A549 (cell line): ENCODE measurements at regions not wholly inside any gene's neighbourhood (a gene's known extent, or its start where the extent isn't known, plus 50 kb on each side); places are given as distances from the start of the nearest gene placed in this dataset.

Experiments
- BHLHE40 ChIP-seq: IDR thresholded peaks from 2 replicates; pipeline ENCODE4 v1.6.1; 2012; ENCODE audit warnings: low read depth, low read length, inconsistent platforms
- CBX2 ChIP-seq: fragments of 200-600 bp; sonication (generic); IDR thresholded peaks from 2 replicates; pipeline ENCODE4 v1.6.1; 2016; ENCODE audit warnings: low read depth, mild to moderate bottlenecking, borderline replicate concordance
- CHD4 ChIP-seq: fragments of 200-600 bp; sonication (generic); IDR thresholded peaks from 2 replicates; pipeline ENCODE4 v1.6.1; 2016; ENCODE audit warnings: antibody characterized with exemption, mild to moderate bottlenecking, borderline replicate concordance
- CTCF ChIP-seq: fragments of >200 bp; sonication (Bioruptor Twin); formaldehyde crosslinking; IDR thresholded peaks from 3 replicates; pipeline ENCODE4 v1.5.1; 2016
- EP300 ChIP-seq, 2 experiments: fragments of >200 bp; sonication (Bioruptor Twin); formaldehyde crosslinking; IDR thresholded peaks; 2 replicates in 1 of 2; 3 replicates in 1 of 2; pipeline ENCODE4 v1.6.1; 2016 to 2017
- ESRRA ChIP-seq: fragments of 150-350 bp; IDR thresholded peaks from 2 replicates; pipeline ENCODE4 v1.6.1; 2014; ENCODE audit warnings: mild to moderate bottlenecking, low read length, borderline replicate concordance
- HMGXB4 ChIP-seq: fragments of 250-450 bp; sonication (Bioruptor Pico); IDR thresholded peaks from 2 replicates; pipeline ENCODE4 v1.5.0; 2021; ENCODE audit warnings: mild to moderate bottlenecking, moderate library complexity, borderline replicate concordance
- MAFK ChIP-seq: fragments of 450-650 bp; IDR thresholded peaks from 2 replicates; pipeline ENCODE4 v1.6.1; 2014; ENCODE audit not compliant: partially characterized antibody
- MAX ChIP-seq: IDR thresholded peaks from 2 replicates; pipeline ENCODE4 v1.6.1; 2012
- POLR2A ChIP-seq: IDR thresholded peaks from 2 replicates; pipeline ENCODE4 v1.6.1; 2012; ENCODE audit warnings: mild to moderate bottlenecking, low read length
- RFX5 ChIP-seq: fragments of 450-650 bp; IDR thresholded peaks from 2 replicates; pipeline ENCODE4 v1.7.1; 2014; ENCODE audit warnings: antibody characterized with exemption, mild to moderate bottlenecking, moderate library complexity
- RNF2 ChIP-seq: fragments of 200-600 bp; sonication (generic); IDR thresholded peaks from 2 replicates; pipeline ENCODE4 v1.6.1; 2016; ENCODE audit warnings: low read depth, mild to moderate bottlenecking, antibody characterized with exemption, moderate library complexity, borderline replicate concordance
- SMC3 ChIP-seq: fragments of >200 bp; sonication (Bioruptor Twin); formaldehyde crosslinking; IDR thresholded peaks from 3 replicates; pipeline ENCODE4 v1.6.1; 2018; ENCODE audit warnings: inconsistent platforms
- USF2 ChIP-seq: fragments of 450-650 bp; IDR thresholded peaks from 2 replicates; pipeline ENCODE4 v1.6.1; 2014; ENCODE audit warnings: antibody characterized with exemption

- TF ChIP-seq USF2 (no peak), POLR2A (no peak), RNF2 (no peak), MAX (no peak), EP300 (IDR thresholded peaks at IDR 0.05) (no peak), CTCF (no peak), ESRRA (no peak), RFX5 (no peak), CHD4 (no peak), HMGXB4 (CRISPR knock-in tag) (no peak), SMC3 (no peak), CBX2 (no peak), MAFK (no peak), BHLHE40 (no peak)
These were observed 683.0 kb downstream of the SLC4A3 start for GRCh38 chr2:220310451-220310861.
